ENCODE measurements at regions not wholly inside any gene's neighbourhood (a gene's known extent, or its start where the extent isn't known, plus 50 kb on each side); places are given as distances from the start of the nearest gene placed in this dataset.
A peak's percentile ranks its signal among the peaks of the same experiment; 100 is the strongest.

DNA sequence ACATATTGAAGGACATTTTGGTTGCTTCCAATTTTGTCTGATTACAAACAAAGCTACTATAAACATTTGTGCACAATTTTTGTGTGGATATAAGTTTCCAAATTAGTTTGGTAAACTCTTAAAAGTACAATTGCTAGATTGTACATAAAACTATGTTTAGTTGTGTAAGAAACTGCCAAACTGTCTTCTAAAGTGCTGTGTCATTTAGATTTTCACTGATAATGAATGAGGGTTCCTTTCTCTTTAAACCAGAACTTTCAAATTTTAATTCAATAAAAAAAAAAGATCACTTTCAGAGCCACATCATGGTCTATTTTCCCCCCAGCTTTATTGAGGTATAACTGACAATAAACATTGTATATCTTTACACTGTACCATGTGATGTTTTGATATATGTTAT is 74.0 kb upstream of the TRPC7 start:
- H3K27me3 Mint-ChIP-seq = no peaks in the 10 kb centered on the region
- H3K4me1 Mint-ChIP-seq = no peaks in the 10 kb centered on the region
- H3K27ac ChIP-seq (ENCODE audit: insufficient read depth, low read length, poor library complexity, severe bottlenecking) = no peak overlapping the region
- H3K36me3 ChIP-seq (ENCODE audit: control insufficient read depth, insufficient read depth, low read length) = no peaks in the 10 kb centered on the region
- H3K9me3 Mint-ChIP-seq = peaks cover 0 to 9% (median 0%) of the 10 kb centered on the region in 7 donors
- H3K9me3 ChIP-seq (ENCODE audit: control insufficient read depth in 2 of 2, low read length in 2 of 2) = no peaks in the 10 kb centered on the region
- H3K27ac Mint-ChIP-seq = no peak overlapping the region
- H3K4me3 Mint-ChIP-seq = no peak overlapping the region
- ATAC-seq (ENCODE audit: low read depth in 2 of 2) = no peak
- no peak for DNase-seq
- no peaks in the 10 kb centered on the region for H3K4me1 ChIP-seq (ENCODE audit: control insufficient read depth, insufficient read depth, low read length, poor library complexity, severe bottlenecking)
- H3K4me3 ChIP-seq (ENCODE audit: low read depth, low read length) = no peak overlapping the region
- no peaks in the 10 kb centered on the region for H3K36me3 Mint-ChIP-seq
- no peaks in the 10 kb centered on the region for H3K27me3 ChIP-seq (ENCODE audit: control insufficient read depth, insufficient read depth, low read length)

DNA sequence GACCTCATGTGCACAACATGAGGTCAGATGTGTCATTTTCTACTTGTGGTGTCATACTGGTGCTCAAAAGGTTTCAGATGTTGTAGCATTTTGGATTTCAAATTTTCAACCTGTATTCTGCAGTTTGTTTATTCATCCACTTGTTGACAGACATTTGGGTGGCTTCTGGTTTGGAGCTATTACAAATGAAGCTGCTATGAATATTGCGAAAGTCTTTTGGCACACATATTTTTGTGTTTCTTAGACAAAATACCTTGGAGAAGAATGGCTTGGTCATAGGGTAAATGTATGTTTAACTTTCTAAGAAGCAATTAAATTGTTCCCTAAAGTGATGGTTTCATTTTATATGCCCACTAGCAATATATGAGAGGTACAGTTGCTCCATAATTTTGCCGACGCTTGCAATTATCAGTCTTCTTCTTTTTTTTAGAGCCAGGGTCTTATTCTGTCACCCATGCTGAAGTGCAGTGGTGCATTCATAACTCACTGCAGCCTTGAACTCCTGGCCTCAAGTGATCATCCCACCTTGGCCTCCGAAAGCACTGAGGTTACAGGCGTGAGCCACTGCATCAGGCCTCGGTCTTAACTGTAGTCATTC is 70.7 kb upstream of the TRPC7 start:
- Histone ChIP-seq H3K4me1 (ENCODE audit: control insufficient read depth, insufficient read depth, low read length, poor library complexity, severe bottlenecking) (no peaks in the 10 kb centered on the region), H3K27me3 (ENCODE audit: control insufficient read depth, insufficient read depth, low read length) (no peaks in the 10 kb centered on the region), H3K36me3 (ENCODE audit: control insufficient read depth, insufficient read depth, low read length) (no peaks in the 10 kb centered on the region), H3K9me3 (ENCODE audit: control insufficient read depth in 2 of 2, low read length in 2 of 2) (no peaks in the 10 kb centered on the region), H3K27ac (ENCODE audit: insufficient read depth, low read length, poor library complexity, severe bottlenecking) (no peak overlapping the region), H3K4me3 (ENCODE audit: low read depth, low read length) (no peak overlapping the region)
- ATAC-seq (ENCODE audit: low read depth in 2 of 2) = no peak
- DNase-seq = no peak
- Mint-ChIP-seq H3K36me3 (no peaks in the 10 kb centered on the region), H3K4me1 (no peaks in the 10 kb centered on the region), H3K27me3 (peaks cover 10% of the 10 kb centered on the region), H3K27ac (no peak overlapping the region), H3K9me3 (peaks cover 0 to 8% (median 2%) of the 10 kb centered on the region in 7 donors), H3K4me3 (no peak overlapping the region)

DNA sequence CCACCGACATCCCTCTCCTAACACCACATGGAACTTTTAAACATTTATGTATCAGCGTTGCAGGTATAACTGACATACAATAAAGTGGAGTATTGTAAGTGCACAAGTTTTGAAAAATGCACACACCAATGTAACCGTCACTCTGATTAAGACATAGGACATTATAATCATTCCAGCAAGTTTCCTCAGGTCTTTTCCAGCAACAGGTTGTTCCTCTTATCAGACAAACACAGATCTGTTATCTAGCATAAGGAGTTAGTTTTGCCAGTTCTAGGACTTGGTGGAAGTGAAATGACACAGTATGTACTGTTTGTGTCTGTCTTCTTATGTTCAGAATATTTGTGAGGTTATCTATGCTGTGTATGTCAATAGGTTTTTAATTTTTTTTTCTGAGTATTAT is 69.5 kb upstream of the TRPC7 start:
- Histone ChIP-seq H3K36me3 (ENCODE audit: control insufficient read depth, insufficient read depth, low read length) (no peaks in the 10 kb centered on the region), H3K4me3 (ENCODE audit: low read depth, low read length) (no peak overlapping the region), H3K27me3 (ENCODE audit: control insufficient read depth, insufficient read depth, low read length) (no peaks in the 10 kb centered on the region), H3K9me3 (ENCODE audit: control insufficient read depth in 2 of 2, low read length in 2 of 2) (no peaks in the 10 kb centered on the region), H3K27ac (ENCODE audit: insufficient read depth, low read length, poor library complexity, severe bottlenecking) (no peak overlapping the region), H3K4me1 (ENCODE audit: control insufficient read depth, insufficient read depth, low read length, poor library complexity, severe bottlenecking) (no peaks in the 10 kb centered on the region)
- DNase-seq = no peak
- no peak overlapping the region for H3K27ac Mint-ChIP-seq
- H3K9me3 Mint-ChIP-seq = peaks cover 0 to 5% (median 2%) of the 10 kb centered on the region in 7 donors
- no peak for ATAC-seq (ENCODE audit: low read depth in 2 of 2)
- H3K4me3 Mint-ChIP-seq = no peak overlapping the region
- H3K36me3 Mint-ChIP-seq = no peaks in the 10 kb centered on the region
- H3K4me1 Mint-ChIP-seq = no peaks in the 10 kb centered on the region
- peaks cover 10% of the 10 kb centered on the region for H3K27me3 Mint-ChIP-seq

DNA sequence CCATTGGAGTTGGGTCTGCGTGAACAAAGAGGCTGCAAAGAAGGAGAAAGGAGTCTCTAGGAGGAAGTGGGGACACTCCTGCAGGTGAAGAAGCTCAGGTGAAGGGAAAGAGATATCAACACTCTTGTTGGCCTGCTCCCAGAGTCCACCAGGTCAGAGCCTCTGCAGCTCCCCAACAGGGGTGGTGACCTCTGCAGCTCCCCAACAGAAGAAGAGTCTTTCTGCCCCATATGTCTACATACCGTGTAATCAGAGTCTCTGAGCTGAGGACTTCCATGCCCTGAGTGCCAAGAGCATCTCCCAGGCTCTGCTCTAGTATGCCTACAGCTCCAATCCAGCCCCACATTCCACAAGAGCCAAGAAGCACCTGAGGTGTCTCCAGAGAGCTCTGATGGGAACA is 67.4 kb upstream of the TRPC7 start:
- Mint-ChIP-seq H3K9me3 (peaks cover 0 to 5% (median 2%) of the 10 kb centered on the region in 7 donors), H3K4me3 (no peak overlapping the region), H3K27me3 (peaks cover 10% of the 10 kb centered on the region), H3K4me1 (no peaks in the 10 kb centered on the region), H3K27ac (no peak overlapping the region), H3K36me3 (no peaks in the 10 kb centered on the region)
- no peaks in the 10 kb centered on the region for H3K27me3 ChIP-seq (ENCODE audit: control insufficient read depth, insufficient read depth, low read length)
- H3K4me3 ChIP-seq (ENCODE audit: low read depth, low read length) = no peak overlapping the region
- H3K36me3 ChIP-seq (ENCODE audit: control insufficient read depth, insufficient read depth, low read length) = no peaks in the 10 kb centered on the region
- ATAC-seq (ENCODE audit: low read depth in 2 of 2) (peak in 1 of 2 donors; percentile 16), DNase-seq (no peak)
- no peaks in the 10 kb centered on the region for H3K9me3 ChIP-seq (ENCODE audit: control insufficient read depth in 2 of 2, low read length in 2 of 2)
- H3K4me1 ChIP-seq (ENCODE audit: control insufficient read depth, insufficient read depth, low read length, poor library complexity, severe bottlenecking) = no peaks in the 10 kb centered on the region
- no peak overlapping the region for H3K27ac ChIP-seq (ENCODE audit: insufficient read depth, low read length, poor library complexity, severe bottlenecking)

DNA sequence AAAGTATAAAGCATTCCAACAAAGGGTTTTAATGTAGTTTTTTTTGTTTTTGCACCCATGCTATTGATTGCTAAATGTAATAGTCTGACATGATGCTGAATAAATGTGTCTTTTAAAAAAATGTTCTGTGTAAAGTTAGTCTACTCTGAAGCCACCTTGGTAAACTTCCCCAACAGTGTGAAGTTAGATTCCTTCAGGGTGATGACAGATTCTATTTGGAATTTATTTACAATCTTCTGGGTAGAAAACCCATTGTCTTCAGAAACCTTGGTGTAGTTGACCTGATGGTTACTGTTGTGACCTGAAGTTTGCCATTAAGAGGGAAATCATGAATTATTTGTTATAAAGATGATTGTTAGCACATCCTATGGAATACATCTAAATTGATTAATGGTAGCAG is 64.7 kb upstream of the TRPC7 start:
- peaks cover 0 to 4% (median 2%) of the 10 kb centered on the region in 7 donors for H3K9me3 Mint-ChIP-seq
- Histone ChIP-seq H3K9me3 (ENCODE audit: control insufficient read depth in 2 of 2, low read length in 2 of 2) (no peaks in the 10 kb centered on the region), H3K27ac (ENCODE audit: insufficient read depth, low read length, poor library complexity, severe bottlenecking) (no peak overlapping the region), H3K4me1 (ENCODE audit: control insufficient read depth, insufficient read depth, low read length, poor library complexity, severe bottlenecking) (no peaks in the 10 kb centered on the region), H3K27me3 (ENCODE audit: control insufficient read depth, insufficient read depth, low read length) (no peaks in the 10 kb centered on the region), H3K36me3 (ENCODE audit: control insufficient read depth, insufficient read depth, low read length) (no peaks in the 10 kb centered on the region), H3K4me3 (ENCODE audit: low read depth, low read length) (no peak overlapping the region)
- H3K27me3 Mint-ChIP-seq = peaks cover 10% of the 10 kb centered on the region
- no peak for DNase-seq
- no peaks in the 10 kb centered on the region for H3K36me3 Mint-ChIP-seq
- H3K27ac Mint-ChIP-seq = no peak overlapping the region
- no peak overlapping the region for H3K4me3 Mint-ChIP-seq
- H3K4me1 Mint-ChIP-seq = no peaks in the 10 kb centered on the region
- no peak for ATAC-seq (ENCODE audit: low read depth in 2 of 2)

DNA sequence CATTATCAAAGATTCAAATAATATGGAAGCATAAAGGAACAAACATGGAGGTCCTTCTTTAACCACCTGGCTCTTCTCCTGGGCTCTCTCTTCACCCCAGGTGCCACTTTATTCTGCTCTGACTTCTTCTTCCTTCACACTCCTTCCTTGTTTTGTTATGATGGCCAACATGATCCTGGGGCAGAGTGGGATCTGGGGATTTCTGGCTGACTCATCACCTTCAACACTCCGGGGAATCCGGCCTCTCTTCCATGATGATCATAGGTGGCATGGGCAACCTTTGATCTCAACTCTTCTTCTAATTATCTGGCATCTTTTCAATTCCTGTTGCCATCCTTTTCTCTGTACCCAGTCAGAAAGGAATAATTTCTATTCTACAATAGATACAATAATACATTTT is 62.1 kb upstream of the TRPC7 start:
- H3K9me3 ChIP-seq (ENCODE audit: control insufficient read depth in 2 of 2, low read length in 2 of 2) = no peaks in the 10 kb centered on the region
- no peak overlapping the region for H3K4me3 Mint-ChIP-seq

DNA sequence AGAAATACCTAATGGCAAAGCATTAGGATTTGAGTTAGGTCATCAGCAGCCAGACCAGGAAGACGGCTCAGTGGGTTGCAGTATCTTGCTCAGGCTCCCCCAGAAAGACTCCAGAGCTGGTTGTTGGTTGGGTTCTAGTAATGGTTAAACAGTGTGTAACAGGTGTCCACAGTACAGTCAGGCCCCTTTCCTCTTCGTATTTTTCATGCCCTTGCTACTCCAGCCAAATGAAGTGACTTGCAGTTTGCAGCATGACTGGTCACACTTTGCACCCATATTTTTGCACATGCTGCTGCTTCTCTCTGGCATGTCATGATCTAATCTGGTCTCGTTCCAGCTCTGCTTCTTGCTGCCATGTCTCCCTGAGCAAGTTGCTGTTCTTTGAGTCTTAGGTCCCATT is 60.6 kb upstream of the TRPC7 start:
- Mint-ChIP-seq H3K4me3 (no peak overlapping the region), H3K36me3 (no peaks in the 10 kb centered on the region), H3K4me1 (no peaks in the 10 kb centered on the region), H3K9me3 (peaks cover 0 to 6% (median 0%) of the 10 kb centered on the region in 7 donors), H3K27me3 (no peaks in the 10 kb centered on the region), H3K27ac (no peak overlapping the region)
- ATAC-seq (ENCODE audit: low read depth in 2 of 2) (no peak), DNase-seq (no peak)
- Histone ChIP-seq H3K36me3 (ENCODE audit: control insufficient read depth, insufficient read depth, low read length) (no peaks in the 10 kb centered on the region), H3K4me1 (ENCODE audit: control insufficient read depth, insufficient read depth, low read length, poor library complexity, severe bottlenecking) (no peaks in the 10 kb centered on the region), H3K9me3 (ENCODE audit: control insufficient read depth in 2 of 2, low read length in 2 of 2) (no peaks in the 10 kb centered on the region), H3K27me3 (ENCODE audit: control insufficient read depth, insufficient read depth, low read length) (no peaks in the 10 kb centered on the region), H3K27ac (ENCODE audit: insufficient read depth, low read length, poor library complexity, severe bottlenecking) (no peak overlapping the region), H3K4me3 (ENCODE audit: low read depth, low read length) (no peak overlapping the region)

More for the DNA sequence above, 62.1 kb upstream of the TRPC7 start:
- H3K36me3 Mint-ChIP-seq = no peaks in the 10 kb centered on the region
- H3K27ac Mint-ChIP-seq = no peak overlapping the region
- no peak for ATAC-seq (ENCODE audit: low read depth in 2 of 2)
- peaks cover 0 to 4% (median 0%) of the 10 kb centered on the region in 7 donors for H3K9me3 Mint-ChIP-seq
- Histone ChIP-seq H3K36me3 (ENCODE audit: control insufficient read depth, insufficient read depth, low read length) (no peaks in the 10 kb centered on the region), H3K4me1 (ENCODE audit: control insufficient read depth, insufficient read depth, low read length, poor library complexity, severe bottlenecking) (no peaks in the 10 kb centered on the region), H3K27ac (ENCODE audit: insufficient read depth, low read length, poor library complexity, severe bottlenecking) (no peak overlapping the region), H3K27me3 (ENCODE audit: control insufficient read depth, insufficient read depth, low read length) (no peaks in the 10 kb centered on the region), H3K4me3 (ENCODE audit: low read depth, low read length) (no peak overlapping the region)
- no peak for DNase-seq
- H3K4me1 Mint-ChIP-seq = no peaks in the 10 kb centered on the region
- H3K27me3 Mint-ChIP-seq = peaks cover 8% of the 10 kb centered on the region

DNA sequence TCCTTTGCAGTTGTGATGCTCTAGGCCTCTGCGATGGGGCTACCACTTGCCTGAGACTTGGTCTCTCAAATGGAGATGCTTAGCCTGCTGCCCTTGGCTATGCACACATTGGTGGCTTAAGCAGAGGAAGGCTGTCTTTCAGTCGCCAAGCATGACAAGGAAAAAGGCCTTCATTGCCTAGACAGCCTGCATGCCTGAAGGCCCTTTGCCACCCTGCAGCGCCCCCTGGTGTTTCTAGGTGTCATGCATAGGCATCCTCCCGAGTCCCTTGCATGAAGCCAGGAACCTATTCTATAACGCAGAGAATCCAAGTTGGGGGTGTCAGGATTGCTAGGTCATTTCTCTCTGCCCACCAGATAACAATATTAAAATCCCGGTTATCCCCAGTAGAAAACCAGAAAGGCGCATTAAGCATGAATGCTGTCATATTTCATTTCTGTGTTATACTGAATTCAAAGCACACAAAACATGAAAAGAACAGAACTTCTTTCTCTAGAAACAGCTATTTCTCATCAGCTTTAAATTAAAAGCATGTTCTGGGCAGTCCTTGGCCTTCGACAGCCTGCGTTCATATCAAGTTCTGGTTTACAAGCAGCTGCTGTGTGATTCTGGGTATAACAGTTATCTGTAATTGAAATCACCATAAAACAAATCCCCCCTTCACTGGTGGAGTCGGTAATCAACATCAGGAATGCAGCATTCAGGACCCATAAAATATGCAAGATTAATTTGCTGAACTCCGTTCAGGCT is 59.7 kb upstream of the TRPC7 start:
- Histone ChIP-seq H3K4me3 (ENCODE audit: low read depth, low read length) (no peak overlapping the region), H3K36me3 (ENCODE audit: control insufficient read depth, insufficient read depth, low read length) (no peaks in the 10 kb centered on the region), H3K4me1 (ENCODE audit: control insufficient read depth, insufficient read depth, low read length, poor library complexity, severe bottlenecking) (no peaks in the 10 kb centered on the region), H3K27me3 (ENCODE audit: control insufficient read depth, insufficient read depth, low read length) (no peaks in the 10 kb centered on the region), H3K9me3 (ENCODE audit: control insufficient read depth in 2 of 2, low read length in 2 of 2) (no peaks in the 10 kb centered on the region), H3K27ac (ENCODE audit: insufficient read depth, low read length, poor library complexity, severe bottlenecking) (no peak overlapping the region)
- H3K36me3 Mint-ChIP-seq = no peaks in the 10 kb centered on the region
- no peaks in the 10 kb centered on the region for H3K27me3 Mint-ChIP-seq
- ATAC-seq (ENCODE audit: low read depth in 2 of 2) (no peak), DNase-seq (peak in 1 of 3 donors; percentile 33)
- no peaks in the 10 kb centered on the region for H3K4me1 Mint-ChIP-seq
- H3K4me3 Mint-ChIP-seq = no peak overlapping the region
- H3K27ac Mint-ChIP-seq = peak overlapping the region in 1 of 3 donors; percentile 23
- peaks cover 0 to 6% (median 0%) of the 10 kb centered on the region in 7 donors for H3K9me3 Mint-ChIP-seq
